ENCODE measurements at regions not wholly inside any gene's neighbourhood (a gene's known extent, or its start where the extent isn't known, plus 50 kb on each side); places are given as distances from the start of the nearest gene placed in this dataset.

- TF ChIP-seq CTCF (IDR thresholded peaks at IDR 0.05) (no peak), ZFX (IDR thresholded peaks at IDR 0.05; ENCODE audit: borderline replicate concordance) (no peak)
Observed at GRCh38 chr7:51472873-51473272, 156.3 kb upstream of the COBL start.

Data from 22Rv1 (cell line).